Gastrocnemius medialis (tissue), 4 donors: ENCODE measurements at regions not wholly inside any gene's neighbourhood (a gene's known extent, or its start where the extent isn't known, plus 50 kb on each side); places are given as distances from the start of the nearest gene placed in this dataset.

Experiments
- ATAC-seq, 2 donors: fragments of 150-250 bp; one replicate each; pipeline ENCODE4 v1.9.1; 2016
- DNase-seq, 2 donors: peaks; one replicate each; pipeline ENCODE4 v3.0.0-alpha.2; 2019
- H3K27ac ChIP-seq, 4 donors: fragments of 200-600 bp; sonication (generic); 1 replicate in 1 of 4; 2 replicates in 3 of 4; pipeline ENCODE4 v1.5.1; 2016 to 2018; ENCODE audit warnings: mild to moderate bottlenecking in 2 of 4, moderate library complexity in 1 of 4
- H3K27me3 ChIP-seq, 3 donors: fragments of 200-600 bp; sonication (generic) in 2 of 3; 1 replicate in 1 of 3; 2 replicates in 2 of 3; pipeline versions ENCODE4 v1.5.1 to v1.6.0; 2016 to 2019; ENCODE audit warnings: mild to moderate bottlenecking in 1 of 3, moderate library complexity in 1 of 3
- H3K36me3 ChIP-seq, 2 donors: fragments of 200-600 bp; sonication (generic) in 1 of 2; one replicate each; pipeline ENCODE4 v1.5.1; 2017 to 2018
- H3K4me1 ChIP-seq, 2 donors: fragments of 200-600 bp; sonication (generic) in 1 of 2; one replicate each; pipeline ENCODE4 v1.5.1; 2016 to 2017; ENCODE audit warnings: mild to moderate bottlenecking in 2 of 2
- H3K4me3 ChIP-seq, 4 donors: fragments of 200-600 bp; sonication (generic) in 3 of 4; 1 replicate in 1 of 4; 2 replicates in 3 of 4; pipeline ENCODE4 v1.5.1; 2016 to 2019; ENCODE audit warnings: mild to moderate bottlenecking in 2 of 4
- H3K9me3 ChIP-seq, 3 donors: fragments of 200-600 bp; sonication (generic) in 2 of 3; 1 replicate in 1 of 3; 2 replicates in 2 of 3; pipeline ENCODE4 v1.5.1; 2016 to 2019
- CTCF ChIP-seq, 5 experiments: fragments of 450-650 bp in 3 of 5; fragments of 200-600 bp in 2 of 5; sonication (generic) in 2 of 5; IDR thresholded peaks in 4 of 5; conservative IDR thresholded peaks in 1 of 5; 1 replicate in 4 of 5; 2 replicates in 1 of 5; pipeline ENCODE4 v1.5.1; 2016 to 2019; ENCODE audit warnings: antibody characterized with exemption in 5 of 5, mild to moderate bottlenecking in 3 of 5, moderate library complexity in 3 of 5
- POLR2A ChIP-seq, 2 donors: fragments of 450-650 bp; IDR thresholded peaks; one replicate each; pipeline ENCODE4 v1.6.1; 2017; ENCODE audit warnings: antibody characterized with exemption in 2 of 2, mild to moderate bottlenecking in 2 of 2, moderate library complexity in 2 of 2
- in situ Hi-C, 4 donors: fragments of 200-750 bp; cut with MboI; loops; one replicate each; pipeline versions ENCODE4 v1.15.0 to v1.8.0; 2017; ENCODE audit warnings: low sequenced_read_pairs in 4 of 4
- intact Hi-C: fragments of 100-400 bp; cut with DNase I; formaldehyde crosslinking; loops from one replicate; pipeline ENCODE4 v1.15.1; 2023; ENCODE audit warnings: low total_unique reads

- H3K27ac ChIP-seq: no peak overlapping the region
- H3K36me3 ChIP-seq: no peaks in the 10 kb centered on the region
- H3K9me3 ChIP-seq: no peaks in the 10 kb centered on the region
- no peak for TF ChIP-seq CTCF (IDR thresholded peaks at IDR 0.05 in 4 of 5, conservative IDR thresholded peaks at IDR 0.05 in 1 of 5)
- no peak for TF ChIP-seq POLR2A (IDR thresholded peaks at IDR 0.05)
- ATAC-seq: no peak
- DNase-seq: no peak
- in situ Hi-C loops: no loop called here
- intact Hi-C loops: no loop called here
- H3K4me1 ChIP-seq: no peaks in the 10 kb centered on the region
- H3K27me3 ChIP-seq: no peaks in the 10 kb centered on the region
- no peak overlapping the region for H3K4me3 ChIP-seq
Measured at GRCh38 chr22:48088926-48089536, 1326.6 kb downstream of the TBC1D22A start.

- H3K27me3 ChIP-seq: no peaks in the 10 kb centered on the region
- H3K4me3 ChIP-seq: no peak overlapping the region
- no peak for TF ChIP-seq POLR2A (IDR thresholded peaks at IDR 0.05)
- TF ChIP-seq CTCF (IDR thresholded peaks at IDR 0.05 in 4 of 5, conservative IDR thresholded peaks at IDR 0.05 in 1 of 5): no peak
- no peak overlapping the region for H3K27ac ChIP-seq
- no peaks in the 10 kb centered on the region for H3K4me1 ChIP-seq
- in situ Hi-C loops: no loop called here
- intact Hi-C loops: no loop called here
- DNase-seq: no peak
- no peaks in the 10 kb centered on the region for H3K9me3 ChIP-seq
- H3K36me3 ChIP-seq: no peaks in the 10 kb centered on the region
- no peak for ATAC-seq
Measured at GRCh38 chr22:48088251-48088650, 1325.8 kb downstream of the TBC1D22A start.

GRCh38 chr22:48085901-48086645, 1323.6 kb downstream of the TBC1D22A start:
- no peaks in the 10 kb centered on the region for H3K9me3 ChIP-seq
- in situ Hi-C loops (no loop called here), intact Hi-C loops (no loop called here)
- no peaks in the 10 kb centered on the region for H3K27me3 ChIP-seq
- H3K36me3 ChIP-seq: no peaks in the 10 kb centered on the region
- ATAC-seq (no peak), DNase-seq (no peak)
- no peak overlapping the region for H3K4me3 ChIP-seq
- no peak for TF ChIP-seq POLR2A (IDR thresholded peaks at IDR 0.05)
- no peak for TF ChIP-seq CTCF (IDR thresholded peaks at IDR 0.05 in 4 of 5, conservative IDR thresholded peaks at IDR 0.05 in 1 of 5)
- no peak overlapping the region for H3K27ac ChIP-seq
- H3K4me1 ChIP-seq: no peaks in the 10 kb centered on the region

GRCh38 chr22:48084729-48085050, 1322.2 kb downstream of the TBC1D22A start:
- in situ Hi-C loops: no loop called here
- no peak for ATAC-seq

More at GRCh38 chr22:48084729-48085050, 1322.2 kb downstream of the TBC1D22A start:
- intact Hi-C loops: no loop called here
- H3K4me3 ChIP-seq: no peak overlapping the region
- H3K9me3 ChIP-seq: no peaks in the 10 kb centered on the region
- no peaks in the 10 kb centered on the region for H3K36me3 ChIP-seq
- H3K4me1 ChIP-seq: no peaks in the 10 kb centered on the region
- no peaks in the 10 kb centered on the region for H3K27me3 ChIP-seq
- no peak overlapping the region for H3K27ac ChIP-seq
- TF ChIP-seq CTCF (IDR thresholded peaks at IDR 0.05 in 4 of 5, conservative IDR thresholded peaks at IDR 0.05 in 1 of 5) (no peak), POLR2A (IDR thresholded peaks at IDR 0.05) (no peak)
- no peak for DNase-seq
